Stomach (tissue), 8 donors: ENCODE measurements at regions not wholly inside any gene's neighbourhood (a gene's known extent, or its start where the extent isn't known, plus 50 kb on each side); places are given as distances from the start of the nearest gene placed in this dataset.
"Not testable (repeated sequence)": the region's sequence is repeated elsewhere in the genome, so short reads cannot be mapped to it uniquely, and the experiment has no call there.

Source experiments
- DNase-seq, 2 donors: peaks; one replicate each; pipeline versions ENCODE4 v3.0.0 to v3.0.0-alpha.2; 2013 to 2019
- H3K27ac ChIP-seq, 5 donors: fragments of 200-600 bp in 4 of 5; sonication (generic) in 4 of 5; one replicate each; pipeline ENCODE4 v1.5.1; 2013 to 2019; ENCODE audit warnings: mild to moderate bottlenecking in 1 of 5, moderate library complexity in 1 of 5
- H3K27me3 ChIP-seq, 3 donors: fragments of 200-600 bp; sonication (generic); one replicate each; pipeline ENCODE4 v1.5.1; 2017 to 2019; ENCODE audit warnings: mixed run types in 1 of 3
- H3K36me3 ChIP-seq, 4 donors: fragments of 200-600 bp; sonication (generic); 1 replicate in 3 of 4; 2 replicates in 1 of 4; pipeline ENCODE4 v1.5.1; 2016 to 2019
- H3K4me1 ChIP-seq, 4 donors: fragments of 200-600 bp; sonication (generic); one replicate each; pipeline ENCODE4 v1.5.1; 2016 to 2019
- H3K4me3 ChIP-seq, 4 donors: fragments of 200-600 bp; sonication (generic) in 3 of 4; one replicate each; pipeline ENCODE4 v1.5.1; 2016 to 2019; ENCODE audit warnings: mild to moderate bottlenecking in 1 of 4
- H3K9me3 ChIP-seq, 4 donors: fragments of 200-600 bp; sonication (generic); one replicate each; pipeline ENCODE4 v1.5.1; 2016 to 2019
- CTCF ChIP-seq, 7 experiments: fragments of 450-650 bp in 4 of 7; fragments of 200-600 bp in 3 of 7; sonication (generic) in 3 of 7; IDR thresholded peaks; one replicate each; pipeline ENCODE4 v1.5.1; 2016 to 2019; ENCODE audit warnings: antibody characterized with exemption in 7 of 7, control low read depth in 2 of 7, mild to moderate bottlenecking in 1 of 7
- EP300 ChIP-seq: sonication (generic); formaldehyde crosslinking; IDR thresholded peaks from one replicate; pipeline ENCODE4 v1.6.1; 2017; ENCODE audit warnings: antibody characterized with exemption
- POLR2A ChIP-seq, 4 donors: fragments of 450-650 bp; IDR thresholded peaks; one replicate each; pipeline ENCODE4 v1.6.1; 2016; ENCODE audit warnings: antibody characterized with exemption in 4 of 4, control low read depth in 2 of 4, mild to moderate bottlenecking in 1 of 4, moderate library complexity in 1 of 4
- POLR2AphosphoS5 ChIP-seq, 3 donors: sonication (generic); formaldehyde crosslinking; IDR thresholded peaks; one replicate each; pipeline ENCODE4 v1.6.1; 2016; ENCODE audit warnings: antibody characterized with exemption in 3 of 3
- WGBS, 5 donors: extraction: QIAGEN DNeasy Blood & Tissue Kit in 3 of 5; methylation state at CpG; one replicate each; pipeline versions ENCODE4 v1.1.5 to v1.1.7; 2013 to 2018; 5-methylcytosine and 5-hydroxymethylcytosine counted together
- intact Hi-C: fragments of 100-400 bp; cut with DNase I; formaldehyde crosslinking; loops from one replicate; pipeline ENCODE4 v1.15.1; 2023; ENCODE audit warnings: low total_unique reads
- donor health status: healthy with polysubstance abuse.
- donor health status: Bipolar disorder and iron deficiency.
- donor health status: healthy.

GRCh38 chr6:127402890-127403617 is 56.1 kb downstream of the KIAA0408 start:
- Histone ChIP-seq H3K27me3 (no peaks in the 10 kb centered on the region), H3K4me1 (no peaks in the 10 kb centered on the region), H3K36me3 (no peaks in the 10 kb centered on the region), H3K9me3 (no peaks in the 10 kb centered on the region), H3K4me3 (no peak overlapping the region), H3K27ac (no peak overlapping the region)
- TF ChIP-seq POLR2A (IDR thresholded peaks at IDR 0.05) (no peak), CTCF (IDR thresholded peaks at IDR 0.05) (no peak), EP300 (no peak), POLR2AphosphoS5 (IDR thresholded peaks at IDR 0.05) (no peak)
- DNase-seq, result no peak
- WGBS, 5 donors, result 64 to 82% (median 81%) methylated on average over 4 of the region's 4 CpGs
- intact Hi-C loops, result no loop called here

- no peaks in the 10 kb centered on the region for H3K36me3 ChIP-seq
- DNase-seq, result peak in 1 of 2 donors; percentile 34
- no peak overlapping the region for H3K4me3 ChIP-seq
- no peak for TF ChIP-seq POLR2AphosphoS5 (IDR thresholded peaks at IDR 0.05)
- 74 to 88% (median 85%) methylated on average over 6 of the region's 6 CpGs for WGBS, 5 donors
- H3K9me3 ChIP-seq, result no peaks in the 10 kb centered on the region
- intact Hi-C loops, result no loop called here
- H3K27me3 ChIP-seq, result no peaks in the 10 kb centered on the region
- H3K27ac ChIP-seq, result peak overlapping the region in 1 of 5 donors; percentile 2
- no peaks in the 10 kb centered on the region for H3K4me1 ChIP-seq
These were observed 54.6 kb upstream of the ECHDC1 start for GRCh38 chr6:127397729-127398630.

- H3K9me3 ChIP-seq, H3K4me3 ChIP-seq, H3K4me1 ChIP-seq, DNase-seq, H3K27ac ChIP-seq, H3K36me3 ChIP-seq, H3K27me3 ChIP-seq, intact Hi-C loops: not testable (repeated sequence)
- 30 to 48% (median 40%) methylated on average over 5 of the region's 5 CpGs for WGBS, 5 donors
These were observed 53.8 kb upstream of the ECHDC1 start for GRCh38 chr6:127397171-127397597.
